ACHN (cell line): ENCODE measurements at regions not wholly inside any gene's neighbourhood (a gene's known extent, or its start where the extent isn't known, plus 50 kb on each side); places are given as distances from the start of the nearest gene placed in this dataset.
"Not testable (repeated sequence)": the region's sequence is repeated elsewhere in the genome, so short reads cannot be mapped to it uniquely, and the experiment has no call there.

Experiments used
- DNase-seq: peaks from one replicate; pipeline ENCODE4 v3.0.0-alpha.2; 2015
- in situ Hi-C: cut with HindIII; loops from 2 replicates; pipeline ENCODE4 v1.10.0; 2017; ENCODE audit warnings: low sequenced_read_pairs, low pct_ligation_motif_present, low pct_unique_long_range_greater_than_20kb

DNA sequence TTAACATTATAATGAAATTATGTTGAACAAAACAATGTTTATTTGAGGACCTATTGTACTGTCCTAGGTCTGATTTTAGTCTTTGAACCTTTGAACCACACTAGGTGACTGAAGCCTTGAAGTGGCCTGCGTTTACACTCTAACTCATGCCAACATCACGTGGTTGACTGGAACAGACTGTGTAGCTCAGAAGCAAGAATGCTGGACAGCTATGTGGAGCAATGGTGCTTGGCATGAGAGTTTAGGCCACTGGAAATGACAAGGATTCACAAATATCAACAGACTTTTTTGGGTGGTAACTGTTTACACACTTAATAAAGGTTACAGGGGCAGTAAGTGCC, 391.5 kb downstream of the RAP2B start:
- in situ Hi-C loops: no loop called here
- DNase-seq: no peak

DNA sequence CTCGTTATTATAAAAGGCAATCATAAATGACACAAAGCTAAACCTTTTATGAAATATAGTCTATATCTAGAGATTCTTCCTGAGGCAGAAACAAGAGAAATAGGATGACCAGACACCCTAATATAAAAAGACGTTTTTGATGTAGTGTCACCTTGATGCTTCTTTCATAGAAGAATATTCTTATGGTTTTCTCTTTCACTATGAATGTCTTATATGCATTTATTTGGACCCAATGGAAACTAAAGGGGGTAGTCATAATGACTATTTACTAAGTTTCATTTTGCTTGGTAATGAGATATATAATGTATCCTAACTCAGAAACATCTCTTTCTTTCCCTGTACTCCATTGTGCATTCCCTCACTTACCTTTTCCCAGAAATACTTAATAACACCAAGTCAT, 393.9 kb downstream of the RAP2B start:
- in situ Hi-C loops: no loop called here
- DNase-seq: no peak

DNA sequence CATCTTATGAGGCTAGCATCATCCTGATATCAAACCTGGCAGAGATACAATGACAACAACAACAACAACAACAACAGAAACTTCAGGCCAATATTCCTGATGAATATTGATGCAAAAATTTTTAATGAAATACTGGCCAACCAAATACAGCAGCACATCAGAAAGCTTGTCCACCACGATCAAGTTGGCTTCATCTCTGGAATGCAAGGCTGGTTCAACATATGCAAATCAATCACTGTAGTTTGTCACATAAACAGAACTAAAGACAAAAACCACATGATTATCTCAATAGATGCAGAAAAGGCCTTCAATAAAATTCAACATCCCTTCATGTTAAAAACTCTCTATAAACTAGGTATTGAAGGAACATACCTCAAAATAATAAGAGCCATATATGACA, 397.3 kb downstream of the RAP2B start:
- DNase-seq, in situ Hi-C loops: not testable (repeated sequence)

DNA sequence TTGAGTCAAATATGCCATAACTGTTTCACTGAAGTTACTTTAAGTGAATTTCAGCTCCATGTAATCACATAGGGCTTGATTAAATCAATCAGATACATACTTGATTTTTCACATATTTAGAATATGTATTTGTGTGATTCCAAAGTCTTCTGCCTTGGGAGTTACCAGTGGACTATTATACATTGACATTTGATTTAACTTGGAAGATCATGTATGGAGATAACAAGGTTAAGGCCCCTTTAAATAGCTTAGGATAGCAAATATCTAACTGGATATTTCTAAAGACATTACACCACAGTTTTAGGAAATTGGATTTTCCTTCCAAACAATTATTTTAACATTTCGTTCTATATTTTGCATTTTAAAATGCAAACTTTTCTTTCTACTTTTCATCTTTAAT, 405.0 kb downstream of the RAP2B start:
- in situ Hi-C loops: no loop called here
- no peak for DNase-seq

DNA sequence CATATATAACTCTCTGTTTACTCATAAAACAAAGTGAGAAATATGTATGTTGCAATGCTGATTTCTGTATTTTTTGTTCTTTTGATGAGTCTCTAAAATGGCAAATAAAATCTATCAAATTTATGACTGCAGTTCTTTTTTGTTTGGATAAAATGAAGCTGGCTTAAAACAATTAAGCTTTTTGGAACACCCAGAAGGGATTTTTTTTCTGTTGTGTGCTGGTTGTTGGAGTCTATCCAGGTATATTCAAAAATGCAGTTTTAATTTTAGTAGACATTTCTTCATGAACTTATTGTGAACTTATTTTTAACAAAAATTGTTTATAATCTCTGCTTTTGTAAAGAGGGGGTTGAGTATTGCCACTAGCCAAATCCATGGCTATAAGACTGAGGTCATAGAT, 405.5 kb downstream of the RAP2B start:
- no peak for DNase-seq
- in situ Hi-C loops: no loop called here

DNA sequence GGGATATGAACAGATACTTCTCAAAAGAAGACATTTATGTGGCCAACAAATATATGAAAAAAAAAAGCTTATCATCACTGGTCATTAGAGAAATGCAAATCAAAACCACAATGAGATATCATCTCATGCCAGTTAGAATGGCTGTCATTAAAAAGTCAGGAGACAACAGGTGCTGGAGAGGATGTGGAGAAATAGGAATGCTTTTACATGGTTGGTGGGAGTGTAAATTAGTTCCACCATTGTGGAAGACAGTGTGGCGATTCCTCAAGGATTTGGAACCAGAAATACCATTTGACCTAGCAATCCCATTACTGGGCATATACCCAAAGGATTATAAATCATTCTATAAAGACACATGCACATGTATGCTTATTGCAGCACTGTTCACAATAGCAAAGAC, 408.5 kb downstream of the RAP2B start:
- in situ Hi-C loops, DNase-seq: not testable (repeated sequence)

DNA sequence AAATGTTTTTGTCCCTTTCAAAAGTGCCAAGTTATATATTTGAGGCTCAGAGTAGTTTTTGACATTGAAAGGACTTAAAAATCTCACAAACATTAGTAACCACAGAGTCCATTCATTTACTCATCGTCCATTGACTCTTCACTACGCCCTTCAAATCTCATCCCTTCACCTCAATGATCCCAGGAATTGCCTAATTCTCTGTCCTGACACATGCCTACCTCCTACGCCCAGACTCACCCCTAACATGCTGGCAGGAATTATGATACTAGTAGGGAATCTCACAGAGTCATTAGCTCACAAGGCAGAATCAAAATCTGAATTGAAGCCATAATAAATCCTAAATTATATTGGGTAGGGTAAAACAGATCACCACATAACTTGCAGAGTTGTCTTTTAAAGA, 410.1 kb downstream of the RAP2B start:
- no peak for DNase-seq
- in situ Hi-C loops: no loop called here

DNA sequence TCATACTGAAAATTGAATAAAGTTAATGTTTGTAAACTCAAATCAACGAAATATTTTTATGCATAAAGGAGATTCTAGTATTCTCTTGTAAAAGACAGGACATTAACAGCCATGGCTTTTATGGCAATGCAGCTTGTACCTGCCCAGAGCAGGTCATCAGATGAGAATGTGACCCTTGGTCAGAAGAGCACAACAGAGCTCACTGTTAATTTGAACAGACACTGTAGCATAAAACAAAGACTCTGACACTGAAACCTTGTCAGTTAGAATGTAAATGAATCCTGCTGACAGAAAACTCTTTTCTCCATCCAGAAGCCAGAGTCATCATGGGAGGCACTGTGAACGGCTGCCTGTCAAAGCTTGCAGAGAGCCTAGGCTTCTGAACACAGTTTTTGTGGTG, 410.6 kb downstream of the RAP2B start:
- DNase-seq: no peak
- in situ Hi-C loops: no loop called here

DNA sequence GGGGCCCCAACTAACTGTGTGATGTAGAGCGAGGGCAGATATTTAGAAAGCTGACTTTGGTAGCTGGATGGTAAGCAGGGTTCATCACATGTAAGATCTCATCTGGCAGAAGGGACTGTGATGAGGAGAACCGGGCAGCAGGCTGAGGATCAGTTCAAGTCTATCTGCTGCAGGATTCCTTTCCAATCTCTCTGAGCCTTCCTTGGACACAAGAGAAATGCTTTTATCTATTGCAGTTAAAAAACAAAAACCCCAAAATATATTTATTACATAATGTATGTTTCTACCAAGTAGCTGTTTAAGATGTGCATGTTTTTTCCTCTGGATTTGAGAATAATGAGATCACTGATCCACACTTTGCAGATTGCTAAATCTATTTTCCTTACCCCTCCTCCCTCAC, 411.5 kb downstream of the RAP2B start:
- in situ Hi-C loops: no loop called here
- no peak for DNase-seq

DNA sequence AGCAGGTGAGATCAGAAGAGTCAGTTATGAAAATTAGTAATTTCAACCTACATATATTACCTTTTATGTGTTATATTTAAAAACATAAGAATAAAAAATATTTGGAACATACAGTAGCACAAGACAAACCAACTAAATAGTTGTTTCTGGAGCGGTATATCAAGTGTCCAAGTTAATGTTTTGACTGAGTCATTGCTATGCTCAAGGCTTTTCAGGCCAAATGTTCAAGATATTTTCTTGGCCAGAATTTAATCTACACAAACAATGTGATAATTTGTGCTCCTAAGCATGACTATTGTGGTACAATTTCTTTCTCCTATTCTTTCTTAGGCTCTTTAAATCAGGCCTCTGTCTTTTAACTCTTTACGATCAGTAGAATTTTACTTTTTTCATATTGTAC, 412.4 kb downstream of the RAP2B start:
- in situ Hi-C loops: no loop called here

DNA sequence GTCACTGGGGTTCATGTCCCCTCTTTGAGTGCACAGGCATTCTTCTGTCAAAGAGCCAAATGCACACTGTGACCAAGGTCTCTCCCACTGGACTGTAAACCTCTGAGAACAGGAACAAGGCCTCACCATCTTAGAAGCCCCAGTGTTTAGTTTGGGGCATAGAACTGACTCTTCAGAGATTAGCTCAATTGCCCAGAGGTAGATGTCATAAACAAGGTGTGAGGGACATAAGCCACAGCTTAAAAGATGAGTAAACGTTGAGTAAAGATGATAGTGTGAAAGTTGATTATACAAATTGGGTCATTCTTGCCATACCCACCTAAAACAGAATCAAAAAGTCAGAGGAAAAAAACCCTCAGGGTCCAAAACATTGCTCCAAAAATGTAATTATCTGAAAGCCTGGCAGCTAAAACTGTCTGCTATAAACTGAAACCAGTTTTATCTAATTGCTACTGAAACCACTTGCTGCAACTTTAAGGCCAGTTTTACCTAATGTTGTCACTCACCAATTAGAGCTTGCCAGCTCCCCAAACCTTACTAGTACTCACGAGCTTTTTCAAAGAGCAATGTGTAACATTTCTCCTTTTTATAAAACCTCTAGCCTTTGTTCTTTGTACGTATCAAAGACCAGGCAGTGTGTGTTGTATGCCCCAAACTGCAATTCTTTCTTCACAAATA, 415.2 kb downstream of the RAP2B start:
- in situ Hi-C loops: no loop called here
- DNase-seq: no peak

More for the DNA sequence above, 412.4 kb downstream of the RAP2B start:
- DNase-seq: no peak

DNA sequence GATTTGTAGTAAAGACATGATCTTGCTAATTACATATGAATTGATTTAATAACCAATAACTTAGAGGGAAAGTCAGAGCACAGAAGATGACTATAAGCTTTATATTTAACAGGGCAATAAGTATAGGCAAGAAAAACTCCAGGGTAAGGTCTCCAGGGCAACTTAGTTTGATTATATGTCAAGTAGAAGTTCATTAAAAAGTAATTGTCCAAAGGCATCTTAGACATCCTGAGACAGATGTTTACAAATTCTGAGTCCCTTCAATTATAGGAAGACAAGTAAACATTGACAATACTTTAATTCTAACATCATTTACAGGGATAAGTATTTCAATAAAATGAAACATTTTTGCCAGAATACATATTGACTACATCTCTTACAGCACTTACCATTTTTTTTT, 416.0 kb downstream of the RAP2B start:
- no peak for DNase-seq
- in situ Hi-C loops: no loop called here

DNA sequence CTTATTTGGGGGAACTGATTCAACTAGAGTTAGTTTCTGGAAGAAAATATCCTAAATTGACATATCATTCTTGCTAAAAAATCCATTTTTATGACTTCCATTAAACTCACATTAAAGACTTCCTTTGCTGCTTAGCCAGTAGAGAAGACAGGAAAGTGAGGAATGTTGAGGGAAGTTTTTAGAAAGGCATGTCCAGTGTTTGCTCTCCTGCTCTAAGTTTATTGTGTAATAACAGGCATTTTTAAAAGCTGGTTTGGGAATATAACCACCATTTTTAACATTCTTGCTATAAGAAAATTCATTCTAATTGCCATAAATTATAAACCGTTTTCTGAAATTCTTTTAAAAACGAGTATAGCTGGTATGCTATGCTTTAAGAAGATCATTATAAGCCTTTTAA, 428.0 kb downstream of the RAP2B start:
- in situ Hi-C loops: no loop called here
- no peak for DNase-seq

DNA sequence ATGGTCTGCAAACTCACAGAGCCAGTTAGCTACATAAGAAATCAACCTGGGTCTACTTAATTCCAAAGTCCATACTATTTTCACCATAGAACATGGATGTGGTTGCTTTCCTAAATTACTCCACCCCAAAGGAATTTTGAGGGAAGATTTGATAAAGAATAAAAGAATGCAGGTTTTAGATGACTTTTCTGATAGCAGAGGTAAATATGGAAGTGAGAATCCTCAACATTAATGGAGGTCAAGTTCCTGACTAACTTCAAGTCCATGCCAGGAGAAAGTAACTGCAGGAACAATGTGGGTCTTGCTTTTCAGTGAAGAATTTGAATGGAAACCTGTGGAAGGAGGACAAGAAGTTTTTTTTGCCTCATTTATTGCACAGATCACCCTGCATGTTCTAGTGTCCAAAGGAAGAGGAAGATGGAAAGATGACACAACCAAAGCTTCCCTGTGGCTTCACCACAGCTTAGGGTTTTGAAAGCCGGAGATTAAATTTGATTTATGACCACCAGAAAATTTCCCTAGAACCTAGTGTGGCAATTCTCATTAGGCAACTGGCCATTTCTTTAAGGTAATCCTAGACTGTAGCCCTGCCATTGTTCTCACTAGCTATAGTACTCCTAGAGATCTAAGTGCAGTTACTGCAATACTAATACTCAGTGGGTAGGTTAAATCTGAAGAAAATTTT, 429.7 kb downstream of the RAP2B start:
- DNase-seq: no peak
- in situ Hi-C loops: no loop called here

DNA sequence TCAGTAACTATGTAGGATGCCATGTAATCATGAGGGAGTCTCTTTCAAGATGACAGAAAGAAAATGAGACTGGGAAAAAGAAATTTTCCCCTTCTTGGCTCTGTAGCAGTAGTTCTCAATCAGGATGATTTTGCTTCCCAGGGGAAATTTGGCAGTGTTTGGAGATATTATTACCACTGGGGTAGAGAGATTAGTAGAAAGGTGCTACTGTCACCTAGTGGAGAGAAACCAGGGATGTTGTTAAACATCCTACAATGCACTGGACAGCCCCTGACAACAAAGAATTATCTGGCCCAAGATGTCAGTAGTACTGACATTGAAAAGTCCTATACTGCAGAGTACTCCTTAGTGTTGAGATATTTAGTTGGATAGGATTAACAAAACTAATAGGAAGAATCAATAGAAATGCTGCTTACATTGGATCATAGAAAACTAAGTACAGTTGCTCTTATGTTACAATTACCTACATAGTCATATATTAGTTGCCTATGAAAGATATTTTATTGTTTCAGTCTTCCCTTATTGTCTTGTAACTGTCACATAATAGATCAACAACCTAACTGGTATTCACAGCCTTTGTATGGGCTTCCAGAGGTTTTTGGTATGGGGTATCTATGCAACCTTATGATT, 433.3 kb downstream of the RAP2B start:
- in situ Hi-C loops: no loop called here
- DNase-seq: peak; percentile 16

DNA sequence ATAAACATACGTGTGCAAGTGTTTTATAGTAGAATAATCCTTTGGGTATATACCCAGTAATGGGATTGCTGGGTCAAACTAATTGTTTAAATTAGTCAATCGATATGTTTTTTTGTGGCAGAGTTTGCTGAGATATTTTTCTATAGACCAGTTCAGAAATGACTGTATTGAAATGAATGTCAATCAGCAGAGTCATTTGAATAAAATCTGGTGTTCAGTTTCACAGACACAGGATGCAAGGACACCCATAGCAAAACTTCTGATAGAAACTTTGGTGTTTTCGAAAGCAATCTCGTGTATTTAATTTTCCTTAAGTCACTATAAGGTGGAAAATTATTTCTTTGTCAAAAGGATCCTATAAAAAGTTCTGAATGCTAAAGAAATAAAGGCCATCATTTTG, 434.4 kb downstream of the RAP2B start:
- in situ Hi-C loops: no loop called here

DNA sequence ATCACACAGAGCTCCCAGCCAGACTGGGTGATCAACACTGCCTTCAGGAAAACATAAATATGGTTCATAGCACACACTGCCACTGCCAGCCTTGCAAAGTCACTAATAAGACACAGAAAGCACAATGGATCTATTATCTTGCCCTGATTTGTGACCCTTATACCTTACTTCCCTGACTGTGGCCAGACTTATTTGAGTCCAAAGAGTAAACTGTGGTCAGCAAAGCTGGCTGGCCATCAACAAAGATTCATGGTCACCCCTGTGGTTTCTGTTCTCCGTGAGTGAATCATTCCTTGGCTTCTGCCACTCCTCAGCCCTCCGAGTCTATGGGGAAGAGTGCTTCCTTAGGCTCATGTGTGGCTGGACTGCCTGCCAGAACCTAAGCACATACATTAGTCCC, 437.7 kb downstream of the RAP2B start:
- in situ Hi-C loops: no loop called here

More for the DNA sequence above, 434.4 kb downstream of the RAP2B start:
- no peak for DNase-seq

DNA sequence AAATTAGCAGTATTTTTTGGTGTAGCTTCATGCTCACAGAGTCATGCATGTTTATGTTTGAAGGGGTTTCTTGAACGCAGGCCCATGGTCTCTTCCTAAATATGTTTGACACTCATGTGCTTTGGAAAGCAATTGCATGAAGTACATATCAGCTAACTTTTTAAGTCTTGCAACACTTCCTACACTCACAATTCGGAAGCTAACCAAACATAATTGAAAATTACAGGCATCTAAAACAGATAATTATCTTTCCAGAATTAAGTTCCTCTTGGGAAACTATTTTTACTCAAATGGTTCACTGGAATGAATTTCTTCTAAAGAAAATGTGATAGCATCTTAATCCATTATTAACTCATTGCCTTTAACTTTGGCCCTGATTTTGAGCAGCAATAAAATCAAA, 438.9 kb downstream of the RAP2B start:
- DNase-seq: no peak
- in situ Hi-C loops: no loop called here

More for the DNA sequence above, 437.7 kb downstream of the RAP2B start:
- peak; percentile 80 for DNase-seq

DNA sequence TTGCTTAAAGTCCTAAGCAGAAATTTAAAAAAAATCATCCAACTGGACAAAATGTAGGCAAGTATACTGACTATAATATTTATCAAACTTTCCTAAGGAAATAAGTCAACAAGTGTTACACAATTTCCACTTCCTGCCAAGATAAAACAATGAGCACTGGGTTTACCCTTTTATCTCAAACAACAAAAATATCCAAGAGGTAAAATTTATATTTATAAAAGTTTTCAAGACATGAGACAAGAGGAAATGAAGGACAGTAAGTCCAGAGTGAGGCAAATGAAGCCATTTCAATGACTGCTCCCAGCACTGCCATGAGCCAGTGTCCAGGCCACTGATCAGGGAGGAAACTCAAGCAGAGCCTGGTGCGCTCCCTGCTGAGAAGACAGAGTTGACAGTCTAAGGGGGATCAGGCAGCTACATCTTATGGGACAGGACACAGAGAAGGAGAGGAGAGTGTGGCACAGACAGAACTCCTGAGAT, 439.4 kb downstream of the RAP2B start:
- no peak for DNase-seq
- in situ Hi-C loops: no loop called here

DNA sequence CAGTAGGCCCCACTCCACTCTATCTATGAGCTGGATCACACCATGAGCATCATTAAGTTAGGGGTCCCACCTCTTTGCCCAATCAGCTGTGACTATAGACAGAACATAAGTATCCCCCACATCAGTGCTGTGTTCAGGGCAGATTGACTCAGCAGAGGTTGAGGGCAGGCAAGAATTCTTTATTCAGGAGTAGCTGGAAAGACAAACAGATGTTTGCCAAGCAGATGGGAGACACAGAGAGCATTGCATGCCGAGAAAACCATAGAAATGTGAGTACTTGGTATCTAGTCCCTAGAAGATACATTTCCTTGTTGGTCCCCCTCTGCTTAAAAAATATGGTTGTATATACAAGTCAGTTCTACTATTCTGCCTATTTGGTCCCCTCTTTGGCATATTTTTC, 440.8 kb downstream of the RAP2B start:
- no peak for DNase-seq
- in situ Hi-C loops: no loop called here
